ENCODE measurements at regions not wholly inside any gene's neighbourhood (a gene's known extent, or its start where the extent isn't known, plus 50 kb on each side); places are given as distances from the start of the nearest gene placed in this dataset.

GRCh38 chr5:68154119-68154857, 61.3 kb upstream of the PIK3R1 start:
- POLR2A ChIA-PET: no interaction called here

More at GRCh38 chr5:68154119-68154857, 61.3 kb upstream of the PIK3R1 start:
- ATAC-seq (no peak), DNase-seq (ENCODE audit: low spot score) (no peak)
- no peak overlapping the region for H3K4me3 Mint-ChIP-seq
- H3K27me3 Mint-ChIP-seq (ENCODE audit: low read depth): no peaks in the 10 kb centered on the region
- TF ChIP-seq OVOL2 (CRISPR knock-in tag; IDR thresholded peaks at IDR 0.05; ENCODE audit: borderline replicate concordance) (no peak), FOXK1 (CRISPR knock-in tag; IDR thresholded peaks at IDR 0.05) (no peak), PRRX2 (CRISPR knock-in tag; IDR thresholded peaks at IDR 0.05) (no peak), MAX (CRISPR knock-in tag; IDR thresholded peaks at IDR 0.05) (no peak), RELA (CRISPR knock-in tag; IDR thresholded peaks at IDR 0.05; ENCODE audit: borderline replicate concordance) (no peak), FOXP1 (CRISPR knock-in tag; IDR thresholded peaks at IDR 0.05; ENCODE audit: borderline replicate concordance) (no peak), IRF1 (CRISPR knock-in tag; IDR thresholded peaks at IDR 0.05) (no peak), ZNF281 (CRISPR knock-in tag; IDR thresholded peaks at IDR 0.05) (no peak), HMGA2 (CRISPR knock-in tag; IDR thresholded peaks at IDR 0.05) (no peak), E2F4 (CRISPR knock-in tag; IDR thresholded peaks at IDR 0.05; ENCODE audit: borderline replicate concordance, low read depth) (no peak), ETV6 (CRISPR knock-in tag; IDR thresholded peaks at IDR 0.05) (no peak), CDX4 (CRISPR knock-in tag; IDR thresholded peaks at IDR 0.05; ENCODE audit: borderline replicate concordance) (no peak), JUN (CRISPR knock-in tag; IDR thresholded peaks at IDR 0.05) (no peak), TP53 (CRISPR knock-in tag; IDR thresholded peaks at IDR 0.05) (no peak), ATF2 (CRISPR knock-in tag; IDR thresholded peaks at IDR 0.05; ENCODE audit: borderline replicate concordance, low read depth) (no peak), ZNF416 (CRISPR knock-in tag; IDR thresholded peaks at IDR 0.05) (no peak), ZBTB21 (CRISPR knock-in tag; IDR thresholded peaks at IDR 0.05; ENCODE audit: borderline replicate concordance) (no peak)
- H3K4me1 Mint-ChIP-seq: peaks cover 10% of the 10 kb centered on the region
- no peaks in the 10 kb centered on the region for H3K36me3 Mint-ChIP-seq
- CTCF ChIA-PET: no interaction called here
- H3K27ac Mint-ChIP-seq: no peak overlapping the region
- no peaks in the 10 kb centered on the region for H3K9me3 Mint-ChIP-seq

Measured in WTC11 (cell line).